Retinal pigment epithelial cell (primary cell): ENCODE measurements at regions not wholly inside any gene's neighbourhood (a gene's known extent, or its start where the extent isn't known, plus 50 kb on each side); places are given as distances from the start of the nearest gene placed in this dataset.

Experiments used
- DNase-seq: peaks from one replicate; pipeline ENCODE4 v3.0.0-alpha.2; 2010; ENCODE audit warnings: low read depth
- H3K4me3 ChIP-seq: 2 replicates; pipeline ENCODE4 v1.5.1; 2011; ENCODE audit warnings: mild to moderate bottlenecking, low read length, control low read depth, moderate library complexity
- TF ChIP-seq, protein P1 (sequence below): conservative IDR thresholded peaks from 2 replicates; pipeline ENCODE4 v1.5.1; 2011; ENCODE audit warnings: low read depth, low read length, control low read depth, inconsistent platforms

DNA sequence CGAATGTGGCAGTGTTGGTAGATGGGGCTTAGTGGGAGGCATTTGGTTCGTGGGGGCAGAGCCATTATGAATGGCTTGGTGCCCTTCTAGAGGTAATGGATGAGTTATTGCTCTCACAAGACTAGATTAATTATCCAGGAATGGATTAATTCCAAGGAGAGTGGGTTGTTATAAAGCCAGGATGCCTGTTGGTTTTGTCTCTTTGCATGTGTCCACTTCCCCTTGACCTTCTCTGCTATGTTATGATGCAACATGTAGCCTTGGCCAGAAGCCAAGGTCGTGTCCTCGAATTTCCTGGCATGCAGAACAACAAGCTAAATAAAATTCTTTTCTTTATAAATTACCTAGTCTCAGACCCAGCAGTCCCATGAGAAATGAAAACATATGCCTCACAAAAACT lies 111.2 kb upstream of the PLS3 start:
- TF ChIP-seq, protein P1, sequence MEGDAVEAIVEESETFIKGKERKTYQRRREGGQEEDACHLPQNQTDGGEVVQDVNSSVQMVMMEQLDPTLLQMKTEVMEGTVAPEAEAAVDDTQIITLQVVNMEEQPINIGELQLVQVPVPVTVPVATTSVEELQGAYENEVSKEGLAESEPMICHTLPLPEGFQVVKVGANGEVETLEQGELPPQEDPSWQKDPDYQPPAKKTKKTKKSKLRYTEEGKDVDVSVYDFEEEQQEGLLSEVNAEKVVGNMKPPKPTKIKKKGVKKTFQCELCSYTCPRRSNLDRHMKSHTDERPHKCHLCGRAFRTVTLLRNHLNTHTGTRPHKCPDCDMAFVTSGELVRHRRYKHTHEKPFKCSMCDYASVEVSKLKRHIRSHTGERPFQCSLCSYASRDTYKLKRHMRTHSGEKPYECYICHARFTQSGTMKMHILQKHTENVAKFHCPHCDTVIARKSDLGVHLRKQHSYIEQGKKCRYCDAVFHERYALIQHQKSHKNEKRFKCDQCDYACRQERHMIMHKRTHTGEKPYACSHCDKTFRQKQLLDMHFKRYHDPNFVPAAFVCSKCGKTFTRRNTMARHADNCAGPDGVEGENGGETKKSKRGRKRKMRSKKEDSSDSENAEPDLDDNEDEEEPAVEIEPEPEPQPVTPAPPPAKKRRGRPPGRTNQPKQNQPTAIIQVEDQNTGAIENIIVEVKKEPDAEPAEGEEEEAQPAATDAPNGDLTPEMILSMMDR, result no peak
- no peak overlapping the region for H3K4me3 ChIP-seq
- no peak for DNase-seq

DNA sequence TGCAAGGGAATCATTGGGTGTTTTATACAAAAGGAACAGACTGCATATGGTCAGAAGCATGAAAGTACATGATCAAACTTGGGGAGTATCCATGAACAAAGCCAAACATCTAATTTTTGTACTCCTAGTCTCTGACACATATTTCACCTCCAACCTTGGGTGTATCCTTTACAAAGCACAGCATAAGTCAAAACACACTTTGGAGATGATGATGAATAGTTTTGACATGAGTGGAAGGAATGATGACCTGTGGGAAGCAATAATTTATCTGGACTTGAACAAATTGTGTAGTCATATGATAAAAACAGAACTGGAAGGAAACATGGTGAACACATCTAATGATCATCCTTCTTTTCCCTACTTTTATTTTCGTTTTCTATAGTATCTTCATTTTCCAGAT lies 108.7 kb upstream of the PLS3 start:
- TF ChIP-seq, protein P1, result no peak
- no peak overlapping the region for H3K4me3 ChIP-seq
- DNase-seq, result no peak

DNA sequence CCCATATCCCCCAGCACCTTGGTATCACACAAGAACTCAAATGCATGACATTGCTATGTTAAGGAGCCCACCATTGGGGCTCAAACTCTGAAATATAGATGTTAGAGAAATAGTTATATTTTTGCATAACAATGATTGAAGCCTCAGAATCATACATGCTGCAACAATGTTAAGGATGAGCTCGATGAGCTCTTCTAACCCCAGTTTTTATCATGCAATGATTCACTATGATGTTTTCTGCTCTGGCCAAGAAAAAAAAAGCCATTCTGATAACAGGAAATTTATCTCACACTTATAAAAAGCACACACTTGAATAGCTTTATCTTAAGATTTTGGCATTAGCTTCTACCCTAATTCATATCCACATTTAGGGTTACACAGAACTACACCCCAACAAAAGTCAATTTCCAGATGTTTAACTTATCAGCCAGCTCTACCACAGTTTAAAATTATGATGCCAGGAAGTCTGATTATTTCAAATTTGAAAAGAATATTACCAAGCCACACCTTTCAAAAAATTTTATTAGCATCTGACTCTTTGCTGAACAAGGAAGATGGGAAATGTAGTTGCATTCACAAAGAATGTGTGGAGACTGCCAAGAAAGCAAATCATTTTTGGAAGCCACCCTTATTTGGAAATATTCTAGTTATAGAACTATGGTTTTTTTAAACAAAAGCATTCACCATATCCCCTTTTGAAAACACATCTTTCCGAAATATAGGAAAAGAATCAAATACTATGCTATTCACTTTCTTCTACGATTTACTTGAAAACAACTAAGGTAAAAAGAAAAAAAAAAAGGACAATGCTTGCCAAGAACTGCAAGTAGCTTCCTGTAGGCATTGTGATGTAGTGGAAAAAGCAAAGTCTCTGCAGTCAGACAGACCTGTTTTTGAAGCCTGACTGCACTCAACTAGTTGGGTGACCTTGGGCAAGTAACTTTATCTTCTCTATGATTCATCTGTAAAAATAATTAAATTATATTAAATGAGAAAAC lies 100.8 kb upstream of the PLS3 start:
- no peak for DNase-seq
- H3K4me3 ChIP-seq, result no peak overlapping the region
- TF ChIP-seq, protein P1, result no peak

DNA sequence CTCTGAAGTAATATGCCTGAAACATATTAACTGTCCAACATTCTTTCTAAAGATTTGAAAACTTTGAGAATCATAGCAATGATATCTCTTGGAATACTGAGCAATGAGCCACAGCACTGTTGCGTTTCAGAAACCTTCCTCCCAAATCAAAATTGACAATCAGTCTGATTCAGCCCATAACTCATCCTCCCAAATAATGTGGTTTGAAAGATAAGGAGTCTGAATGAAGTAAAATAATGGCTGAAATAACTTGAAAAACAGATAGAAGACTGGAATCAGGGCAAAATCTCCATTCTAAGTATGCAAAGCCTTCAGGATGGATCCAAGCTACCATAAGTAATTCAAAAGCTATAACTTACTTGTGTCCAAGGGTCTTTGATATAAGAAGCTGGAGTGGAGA lies 98.6 kb upstream of the PLS3 start:
- no peak for DNase-seq
- TF ChIP-seq, protein P1, result no peak
- no peak overlapping the region for H3K4me3 ChIP-seq

DNA sequence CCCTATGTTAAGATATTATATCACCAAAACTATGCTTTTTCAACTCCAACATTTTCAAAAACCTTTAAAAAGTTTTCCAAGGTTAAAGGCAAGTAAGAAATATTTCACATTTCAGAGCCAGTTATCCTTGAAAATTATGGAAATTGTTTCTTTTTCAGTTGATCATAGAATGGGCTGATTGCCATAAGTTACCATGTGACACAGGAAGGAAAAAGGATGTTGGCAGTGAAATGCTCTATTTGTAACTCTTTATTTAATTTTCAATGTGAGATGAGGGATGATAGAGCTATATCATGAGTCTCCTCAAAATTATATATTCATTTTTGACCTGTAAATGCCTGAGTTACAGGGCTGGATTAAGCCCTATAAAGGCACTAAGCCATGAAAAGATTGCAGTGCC lies 93.0 kb upstream of the PLS3 start:
- no peak for DNase-seq
- TF ChIP-seq, protein P1, result no peak
- H3K4me3 ChIP-seq, result no peak overlapping the region

DNA sequence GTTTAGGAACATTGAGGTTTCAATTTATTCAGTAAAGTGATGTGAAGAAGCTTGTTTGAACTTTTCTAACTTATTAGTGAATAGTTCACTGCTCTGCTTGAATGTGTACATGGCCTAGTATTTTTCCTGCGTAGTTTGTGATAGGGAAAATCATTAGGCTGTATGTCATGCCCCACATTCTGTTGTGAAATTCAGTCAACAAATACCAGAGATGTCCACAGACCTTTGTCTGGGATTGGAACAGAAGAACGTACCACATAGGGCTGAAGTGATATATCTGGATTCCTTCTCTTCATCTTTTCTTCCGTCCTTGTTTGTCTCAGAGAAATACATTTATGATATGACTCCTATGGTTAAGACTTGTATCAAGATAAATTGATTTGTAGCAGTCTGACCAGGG lies 88.8 kb upstream of the PLS3 start:
- DNase-seq, result no peak
- no peak overlapping the region for H3K4me3 ChIP-seq
- TF ChIP-seq, protein P1, result no peak

DNA sequence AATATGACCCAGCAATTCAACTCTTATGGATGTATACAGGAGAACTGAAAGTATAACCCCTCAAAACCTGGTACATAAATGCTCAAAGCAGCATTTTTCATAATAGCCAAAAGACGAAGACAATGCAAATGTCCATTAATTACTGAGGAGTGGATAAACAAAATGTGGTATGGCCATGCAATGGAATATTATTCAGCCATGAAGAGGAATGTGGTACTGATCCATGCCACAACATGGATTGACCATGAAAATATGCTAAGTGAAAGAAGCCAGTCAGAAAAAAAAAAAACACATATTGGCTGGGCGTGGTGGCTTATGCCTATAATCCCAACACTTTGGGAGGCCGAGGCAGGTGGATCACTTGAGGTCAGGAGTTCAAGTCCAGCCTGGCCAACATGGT lies 74.5 kb upstream of the PLS3 start:
- TF ChIP-seq, protein P1, result no peak
- no peak for DNase-seq
- H3K4me3 ChIP-seq, result no peak overlapping the region
